RWPE1 (cell line): ENCODE measurements at regions not wholly inside any gene's neighbourhood (a gene's known extent, or its start where the extent isn't known, plus 50 kb on each side); places are given as distances from the start of the nearest gene placed in this dataset.
"Not testable (repeated sequence)": the region's sequence is repeated elsewhere in the genome, so short reads cannot be mapped to it uniquely, and the experiment has no call there.

Experiments
- CTCF ChIA-PET: fragments of 350-600 bp; sonication (Branson Sonifier 250); formaldehyde crosslinking; extraction: SDS; loops from one replicate; lab custom pipeline; 2021; lab: Yijun Ruan, JAX
- POLR2A ChIA-PET: fragments of 400-600 bp; formaldehyde crosslinking; extraction: SDS; loops from one replicate; lab custom pipeline; 2020; ENCODE audit warnings: antibody characterized with exemption; ENCODE audit not compliant: low non-redundant PET; lab: Yijun Ruan, JAX
- DNase-seq: peaks from one replicate; pipeline ENCODE4 v3.0.0; 2012; ENCODE audit warnings: low spot score
- H3K27ac ChIP-seq: fragments of 450-650 bp; 2 replicates; pipeline ENCODE4 v1.5.1; 2017
- TF ChIP-seq, protein P1 (sequence below): fragments of 450-650 bp; conservative IDR thresholded peaks from 2 replicates; pipeline ENCODE4 v1.5.1; 2017; ENCODE audit warnings: low read depth, mild to moderate bottlenecking

DNA sequence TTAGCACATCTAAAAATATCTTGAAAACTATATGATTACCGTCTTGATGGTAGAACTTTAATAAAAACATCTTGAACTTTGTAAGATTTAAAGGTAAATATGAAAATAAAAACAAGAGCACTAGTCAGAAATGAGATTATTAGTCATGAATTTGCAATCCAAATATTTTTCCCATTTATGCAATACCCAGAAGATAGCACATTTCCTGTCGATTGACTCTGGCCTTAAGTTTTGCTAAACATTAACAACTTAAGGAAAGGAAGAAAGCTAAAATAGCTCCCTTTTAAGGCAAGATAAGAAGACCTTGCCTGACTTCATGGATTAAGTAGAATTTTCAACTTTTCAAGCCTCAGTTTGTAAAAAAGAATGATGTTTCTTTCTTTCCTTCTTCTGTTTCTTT is 1374.7 kb upstream of the RAG2 start:
- POLR2A ChIA-PET: no interaction called here
- H3K27ac ChIP-seq: no peak overlapping the region
- no peak for DNase-seq

DNA sequence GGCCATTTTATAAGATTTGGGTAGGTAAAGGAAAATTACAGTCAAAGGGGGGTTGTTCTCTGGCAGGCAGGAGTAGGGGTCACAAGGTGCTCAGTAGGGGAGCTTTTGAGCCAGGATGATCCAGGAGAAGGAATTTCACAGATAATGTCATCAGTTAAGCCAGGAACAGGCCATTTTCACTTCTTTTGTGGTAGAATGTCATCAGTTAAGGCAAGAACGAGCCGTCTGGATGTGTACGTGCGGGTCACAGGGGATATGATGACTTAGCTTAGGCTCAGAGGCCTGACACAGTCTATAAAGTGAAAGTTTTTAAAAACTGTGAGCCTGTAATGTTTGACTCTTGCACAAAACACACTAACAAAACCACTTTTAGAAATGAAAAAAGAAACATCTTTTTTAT is 1371.3 kb upstream of the RAG2 start:
- POLR2A ChIA-PET: interaction anchor here (0.6 kb wide), 1 partner anchor 1475 kb away, joined by 3 read pairs; no protein-coding TSS in a partner anchor
- not testable (repeated sequence) for DNase-seq, H3K27ac ChIP-seq
- CTCF ChIA-PET: interaction anchor here (0.6 kb wide), 1 partner anchor 26 kb away, joined by 3 read pairs; no protein-coding TSS in a partner anchor

More for the DNA sequence above, 1374.7 kb upstream of the RAG2 start:
- TF ChIP-seq, protein P1, sequence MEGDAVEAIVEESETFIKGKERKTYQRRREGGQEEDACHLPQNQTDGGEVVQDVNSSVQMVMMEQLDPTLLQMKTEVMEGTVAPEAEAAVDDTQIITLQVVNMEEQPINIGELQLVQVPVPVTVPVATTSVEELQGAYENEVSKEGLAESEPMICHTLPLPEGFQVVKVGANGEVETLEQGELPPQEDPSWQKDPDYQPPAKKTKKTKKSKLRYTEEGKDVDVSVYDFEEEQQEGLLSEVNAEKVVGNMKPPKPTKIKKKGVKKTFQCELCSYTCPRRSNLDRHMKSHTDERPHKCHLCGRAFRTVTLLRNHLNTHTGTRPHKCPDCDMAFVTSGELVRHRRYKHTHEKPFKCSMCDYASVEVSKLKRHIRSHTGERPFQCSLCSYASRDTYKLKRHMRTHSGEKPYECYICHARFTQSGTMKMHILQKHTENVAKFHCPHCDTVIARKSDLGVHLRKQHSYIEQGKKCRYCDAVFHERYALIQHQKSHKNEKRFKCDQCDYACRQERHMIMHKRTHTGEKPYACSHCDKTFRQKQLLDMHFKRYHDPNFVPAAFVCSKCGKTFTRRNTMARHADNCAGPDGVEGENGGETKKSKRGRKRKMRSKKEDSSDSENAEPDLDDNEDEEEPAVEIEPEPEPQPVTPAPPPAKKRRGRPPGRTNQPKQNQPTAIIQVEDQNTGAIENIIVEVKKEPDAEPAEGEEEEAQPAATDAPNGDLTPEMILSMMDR: no peak
- CTCF ChIA-PET: interaction anchor here (0.6 kb wide), 1 partner anchor 38 kb away, joined by 3 read pairs; no protein-coding TSS in a partner anchor

DNA sequence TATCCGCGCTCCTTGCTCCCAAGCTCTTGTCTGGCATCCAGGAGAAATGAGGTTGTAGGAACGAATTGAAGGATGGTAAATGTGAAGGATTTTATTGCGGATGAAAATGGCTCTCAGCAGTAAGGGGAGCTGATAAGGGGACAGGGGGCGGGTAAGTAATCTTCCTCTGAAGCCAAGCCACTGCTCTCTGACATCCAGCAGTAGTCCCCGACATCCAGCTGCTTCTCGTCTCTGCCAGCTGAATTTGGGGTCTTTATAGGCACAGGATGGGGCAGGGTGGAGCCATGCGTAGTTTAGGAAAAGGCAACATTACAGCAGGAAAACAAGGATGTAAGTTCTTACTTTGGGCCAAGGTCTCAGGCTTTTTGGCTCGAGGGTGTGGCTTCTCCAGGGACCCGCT is 1370.1 kb upstream of the RAG2 start:
- TF ChIP-seq, protein P1: no peak
- POLR2A ChIA-PET: interaction anchor here (0.6 kb wide), 1 partner anchor 89 kb away, joined by 3 read pairs; no protein-coding TSS in a partner anchor
- CTCF ChIA-PET: interaction anchor here (0.6 kb wide), 1 partner anchor 12 kb away, joined by 3 read pairs; no protein-coding TSS in a partner anchor
- no peak for DNase-seq
- H3K27ac ChIP-seq: no peak overlapping the region

DNA sequence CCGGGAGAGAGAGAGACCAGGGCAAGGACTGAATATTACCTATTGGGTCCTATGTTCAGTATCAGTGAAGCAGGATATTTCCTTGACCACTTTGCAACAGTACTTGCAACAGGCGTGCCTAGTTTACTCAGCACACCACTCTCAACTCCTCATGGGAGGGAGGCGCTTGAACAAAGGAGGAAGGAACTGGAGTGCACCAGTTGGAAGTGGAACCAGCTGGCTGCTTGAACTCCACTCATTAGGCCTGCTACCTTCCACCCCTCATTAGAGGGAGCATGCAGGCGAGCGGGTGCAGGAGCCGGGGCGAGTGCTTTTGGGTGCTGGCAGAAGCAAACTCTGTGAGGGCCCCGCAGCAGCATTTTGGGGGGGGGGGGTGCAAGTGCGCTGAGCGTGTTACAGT is 1369.6 kb upstream of the RAG2 start:
- no peak for DNase-seq
- CTCF ChIA-PET: no interaction called here
- TF ChIP-seq, protein P1: no peak
- H3K27ac ChIP-seq: no peak overlapping the region
- POLR2A ChIA-PET: interaction anchor here (0.6 kb wide), 2 partner anchors 89 to 504 kb away, joined by 3 to 7 read pairs; no protein-coding TSS in a partner anchor

DNA sequence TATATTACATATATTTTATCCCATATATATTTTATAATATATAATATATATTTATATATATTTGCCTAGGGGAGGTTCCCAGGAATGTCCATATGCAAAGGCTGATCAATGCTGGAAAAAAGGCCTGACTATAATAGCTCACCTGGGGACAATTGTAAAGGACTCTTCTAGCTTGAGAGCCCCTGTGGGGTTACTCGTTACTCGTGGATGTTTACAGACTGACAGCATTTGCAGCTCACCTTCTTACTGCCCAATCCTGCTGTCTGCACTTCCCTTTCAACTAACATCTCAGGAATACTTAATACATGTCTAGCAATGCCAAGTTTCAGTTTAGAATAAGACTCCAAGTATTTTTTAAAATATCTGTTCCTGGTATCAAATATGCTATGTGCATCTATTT is 1365.4 kb upstream of the RAG2 start:
- DNase-seq: no peak

DNA sequence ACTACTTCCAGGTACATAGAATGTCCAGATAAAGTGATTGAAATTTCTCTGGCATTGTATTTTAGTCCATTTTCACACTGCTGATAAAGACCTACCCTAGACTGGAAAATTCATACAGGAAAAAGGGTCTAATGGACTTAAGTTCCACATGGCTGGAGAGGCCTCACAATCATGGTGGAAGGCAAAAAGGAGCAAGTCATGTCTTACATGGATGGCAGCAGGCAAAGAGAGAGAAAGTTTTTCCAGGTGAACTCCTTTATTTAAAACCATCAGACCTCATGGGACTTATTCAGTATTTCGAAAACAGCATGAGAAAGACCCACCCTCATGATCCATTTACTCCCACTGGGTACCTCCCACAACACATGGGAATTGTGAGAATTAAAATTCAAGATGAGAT is 1359.7 kb upstream of the RAG2 start:
- POLR2A ChIA-PET: no interaction called here
- TF ChIP-seq, protein P1: no peak
- CTCF ChIA-PET: no interaction called here
- DNase-seq: no peak
- H3K27ac ChIP-seq: no peak overlapping the region

More for the DNA sequence above, 1365.4 kb upstream of the RAG2 start:
- no peak overlapping the region for H3K27ac ChIP-seq
- TF ChIP-seq, protein P1: no peak
- CTCF ChIA-PET: no interaction called here
- POLR2A ChIA-PET: no interaction called here

DNA sequence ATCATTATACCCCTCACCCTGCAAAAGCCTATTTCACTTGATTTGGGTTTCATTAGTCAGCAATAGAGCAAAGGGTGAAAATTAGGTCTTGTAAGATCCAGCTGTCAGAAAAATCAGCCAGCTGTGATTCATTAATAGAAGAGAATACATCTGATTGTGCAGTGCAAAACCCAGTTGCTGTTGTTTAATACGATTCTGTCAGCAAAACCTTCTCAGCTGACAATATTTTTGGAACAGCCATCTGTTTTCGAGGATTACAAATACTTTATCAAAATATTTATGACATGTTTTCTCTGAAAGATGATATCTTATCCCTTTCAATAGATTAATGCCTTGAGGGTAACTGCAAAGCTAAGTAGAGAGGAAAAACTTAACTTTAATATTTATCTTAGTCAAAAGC is 1354.0 kb upstream of the RAG2 start:
- TF ChIP-seq, protein P1: no peak
- H3K27ac ChIP-seq: no peak overlapping the region
- ChIA-PET POLR2A (no interaction called here), CTCF (interaction anchor here (0.7 kb wide), 1 partner anchor 426 kb away, joined by 3 read pairs; no protein-coding TSS in a partner anchor)
- no peak for DNase-seq
